Osteoblast (primary cell): ENCODE measurements at regions not wholly inside any gene's neighbourhood (a gene's known extent, or its start where the extent isn't known, plus 50 kb on each side); places are given as distances from the start of the nearest gene placed in this dataset.

Experiments used
- DNase-seq: peaks from one replicate; pipeline ENCODE4 v3.0.0; 2011; ENCODE audit warnings: low spot score, mixed read lengths; ENCODE audit not compliant: insufficient read length; ENCODE audit errors: missing footprints
- H2AFZ ChIP-seq: 2 replicates; pipeline ENCODE4 v1.6.0; 2011; ENCODE audit warnings: mild to moderate bottlenecking, low read length
- H3K27ac ChIP-seq: 2 replicates; pipeline ENCODE4 v1.5.1; 2011; ENCODE audit warnings: mild to moderate bottlenecking, low read depth, low read length, moderate library complexity
- H3K27me3 ChIP-seq: 2 replicates; pipeline ENCODE4 v1.6.0; 2012; ENCODE audit warnings: mild to moderate bottlenecking, control low read depth, inconsistent platforms, low read length, moderate library complexity; ENCODE audit not compliant: insufficient read depth
- H3K36me3 ChIP-seq: 2 replicates; pipeline ENCODE4 v1.5.1; 2011; ENCODE audit warnings: mild to moderate bottlenecking, low read length, control low read depth, moderate library complexity; ENCODE audit not compliant: insufficient read depth
- H3K4me1 ChIP-seq: 2 replicates; pipeline ENCODE4 v1.5.1; 2011; ENCODE audit warnings: mild to moderate bottlenecking, low read length, control low read depth, moderate library complexity; ENCODE audit not compliant: insufficient read depth
- H3K4me2 ChIP-seq: 2 replicates; pipeline ENCODE4 v1.6.0; 2011; ENCODE audit warnings: mild to moderate bottlenecking, low read length; ENCODE audit not compliant: insufficient read depth
- H3K4me3 ChIP-seq: fragments of 200-600 bp; sonication (generic); 3 replicates; pipeline ENCODE4 v1.5.1; 2012; ENCODE audit warnings: mild to moderate bottlenecking, low read length, inconsistent platforms; ENCODE audit not compliant: insufficient read depth
- H3K79me2 ChIP-seq: 2 replicates; pipeline ENCODE4 v1.6.0; 2012; ENCODE audit warnings: mild to moderate bottlenecking, low read length, control low read depth, inconsistent platforms; ENCODE audit not compliant: insufficient read depth
- H3K9me3 ChIP-seq: 2 replicates; pipeline ENCODE4 v1.5.1; 2011; ENCODE audit warnings: low read depth, low read length, control low read depth
- H4K20me1 ChIP-seq: 2 replicates; pipeline ENCODE4 v1.6.0; 2012; ENCODE audit warnings: mild to moderate bottlenecking, low read length, control low read depth; ENCODE audit not compliant: insufficient read depth
- TF ChIP-seq, protein P1 (sequence below): IDR thresholded peaks from 2 replicates; pipeline ENCODE4 v1.5.1; 2011; ENCODE audit warnings: mild to moderate bottlenecking, low read depth, low read length, moderate library complexity; ENCODE audit errors: extremely low read depth

DNA sequence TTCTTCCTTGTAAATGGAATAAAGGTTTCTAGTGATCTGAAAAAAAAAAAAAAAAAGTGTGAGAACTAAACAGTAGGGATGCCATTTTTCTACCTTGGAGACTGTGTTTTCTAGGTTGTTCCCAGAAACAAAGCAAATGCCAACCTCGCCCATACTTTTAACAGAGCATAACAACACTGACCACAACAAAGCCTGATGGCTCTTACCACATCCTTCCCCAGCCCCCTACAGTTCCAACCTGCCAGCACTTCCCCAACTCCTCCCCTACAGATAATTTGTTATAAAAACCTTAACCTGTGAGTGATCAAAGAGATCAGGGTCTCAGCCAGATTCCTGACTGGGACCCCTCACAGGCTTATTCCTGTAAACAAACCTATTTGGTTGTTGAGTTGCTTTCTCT lies 940.0 kb downstream of the SH3BGRL start:
- H3K79me2 ChIP-seq = no peaks in the 10 kb centered on the region
- no peak for DNase-seq
- H3K27me3 ChIP-seq = no peaks in the 10 kb centered on the region
- H2AFZ ChIP-seq = no peak overlapping the region
- no peaks in the 10 kb centered on the region for H3K9me3 ChIP-seq
- no peaks in the 10 kb centered on the region for H4K20me1 ChIP-seq
- no peaks in the 10 kb centered on the region for H3K4me1 ChIP-seq
- H3K4me2 ChIP-seq = no peak overlapping the region
- H3K36me3 ChIP-seq = no peaks in the 10 kb centered on the region
- no peak overlapping the region for H3K4me3 ChIP-seq
- TF ChIP-seq, protein P1, sequence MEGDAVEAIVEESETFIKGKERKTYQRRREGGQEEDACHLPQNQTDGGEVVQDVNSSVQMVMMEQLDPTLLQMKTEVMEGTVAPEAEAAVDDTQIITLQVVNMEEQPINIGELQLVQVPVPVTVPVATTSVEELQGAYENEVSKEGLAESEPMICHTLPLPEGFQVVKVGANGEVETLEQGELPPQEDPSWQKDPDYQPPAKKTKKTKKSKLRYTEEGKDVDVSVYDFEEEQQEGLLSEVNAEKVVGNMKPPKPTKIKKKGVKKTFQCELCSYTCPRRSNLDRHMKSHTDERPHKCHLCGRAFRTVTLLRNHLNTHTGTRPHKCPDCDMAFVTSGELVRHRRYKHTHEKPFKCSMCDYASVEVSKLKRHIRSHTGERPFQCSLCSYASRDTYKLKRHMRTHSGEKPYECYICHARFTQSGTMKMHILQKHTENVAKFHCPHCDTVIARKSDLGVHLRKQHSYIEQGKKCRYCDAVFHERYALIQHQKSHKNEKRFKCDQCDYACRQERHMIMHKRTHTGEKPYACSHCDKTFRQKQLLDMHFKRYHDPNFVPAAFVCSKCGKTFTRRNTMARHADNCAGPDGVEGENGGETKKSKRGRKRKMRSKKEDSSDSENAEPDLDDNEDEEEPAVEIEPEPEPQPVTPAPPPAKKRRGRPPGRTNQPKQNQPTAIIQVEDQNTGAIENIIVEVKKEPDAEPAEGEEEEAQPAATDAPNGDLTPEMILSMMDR = no peak
- H3K27ac ChIP-seq = no peak overlapping the region

DNA sequence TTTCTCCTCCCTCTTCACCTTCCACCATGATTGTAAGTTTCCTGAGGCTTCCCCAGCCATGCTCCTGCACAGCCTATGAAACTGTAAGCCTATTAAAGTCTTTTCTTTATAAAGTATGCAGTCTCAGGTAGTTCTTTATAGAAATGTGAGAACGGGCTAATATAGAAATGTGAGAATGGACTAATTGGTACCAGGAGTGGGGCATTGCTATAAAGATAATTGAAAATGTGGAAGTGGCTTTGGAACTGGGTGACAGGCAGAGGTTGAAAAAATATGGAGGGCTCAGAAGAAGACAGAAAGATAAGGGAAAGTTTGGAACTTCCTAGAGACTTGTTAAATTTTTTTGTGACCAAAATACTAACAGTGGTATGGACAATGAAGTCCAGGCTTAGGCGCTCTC lies 959.3 kb downstream of the SH3BGRL start:
- no peaks in the 10 kb centered on the region for H3K36me3 ChIP-seq
- H3K4me3 ChIP-seq = no peak overlapping the region
- no peak overlapping the region for H3K4me2 ChIP-seq
- no peak overlapping the region for H2AFZ ChIP-seq
- DNase-seq = no peak
- H4K20me1 ChIP-seq = no peaks in the 10 kb centered on the region
- H3K79me2 ChIP-seq = no peaks in the 10 kb centered on the region
- H3K4me1 ChIP-seq = no peaks in the 10 kb centered on the region
- TF ChIP-seq, protein P1 = no peak
- no peaks in the 10 kb centered on the region for H3K27me3 ChIP-seq
- no peak overlapping the region for H3K27ac ChIP-seq
- H3K9me3 ChIP-seq = no peaks in the 10 kb centered on the region

DNA sequence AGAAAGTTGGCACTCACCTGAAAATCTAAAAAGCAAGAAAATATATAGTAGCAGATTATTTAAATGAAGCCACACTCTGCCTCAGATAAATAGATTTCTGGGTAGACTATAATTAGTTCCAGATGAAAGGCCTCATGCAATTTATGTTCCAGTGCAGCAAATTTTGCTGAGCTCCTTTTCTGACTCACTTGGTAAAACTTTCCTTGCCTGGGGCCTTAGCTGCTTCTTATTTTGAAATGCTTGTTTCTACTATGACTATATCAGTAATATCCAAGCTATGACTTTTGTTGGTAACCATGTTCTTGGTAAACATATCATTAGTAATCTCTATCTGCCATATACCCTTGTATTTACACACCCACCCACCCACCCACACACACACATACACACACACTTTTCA lies 961.8 kb downstream of the SH3BGRL start:
- no peak for DNase-seq
- Histone ChIP-seq H2AFZ (no peak overlapping the region), H3K4me3 (no peak overlapping the region), H3K9me3 (no peaks in the 10 kb centered on the region), H3K4me2 (no peak overlapping the region), H3K36me3 (no peaks in the 10 kb centered on the region), H3K27ac (no peak overlapping the region), H3K4me1 (no peaks in the 10 kb centered on the region), H3K79me2 (no peaks in the 10 kb centered on the region), H3K27me3 (no peaks in the 10 kb centered on the region), H4K20me1 (no peaks in the 10 kb centered on the region)
- TF ChIP-seq, protein P1 = no peak

DNA sequence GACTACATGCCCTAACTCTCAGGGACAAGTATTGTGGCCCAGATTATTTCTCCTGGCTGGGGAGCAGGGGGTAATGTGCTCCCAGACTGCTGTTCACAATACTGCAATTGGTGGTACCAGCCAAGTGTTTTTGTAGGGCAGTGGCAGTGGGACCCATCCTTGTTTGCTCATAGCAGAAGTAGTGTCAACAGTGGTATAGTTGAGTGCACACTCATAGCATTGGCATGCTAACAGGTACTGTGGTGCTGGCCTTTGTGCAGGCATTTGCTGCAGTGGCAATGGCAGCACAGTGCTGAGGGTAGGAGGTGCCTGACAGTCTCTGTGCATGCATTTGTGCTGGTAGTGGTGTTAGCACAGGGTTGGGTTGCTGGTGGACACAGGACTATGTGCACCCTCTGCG lies 995.0 kb downstream of the SH3BGRL start:
- Histone ChIP-seq H4K20me1 (no peaks in the 10 kb centered on the region), H3K27me3 (no peaks in the 10 kb centered on the region), H2AFZ (no peak overlapping the region), H3K4me2 (no peak overlapping the region), H3K27ac (no peak overlapping the region), H3K4me1 (no peaks in the 10 kb centered on the region), H3K36me3 (no peaks in the 10 kb centered on the region), H3K4me3 (no peak overlapping the region), H3K79me2 (no peaks in the 10 kb centered on the region), H3K9me3 (peaks cover 2% of the 10 kb centered on the region)
- TF ChIP-seq, protein P1 = no peak
- no peak for DNase-seq
